ENCODE measurements at regions not wholly inside any gene's neighbourhood (a gene's known extent, or its start where the extent isn't known, plus 50 kb on each side); places are given as distances from the start of the nearest gene placed in this dataset.

DNA sequence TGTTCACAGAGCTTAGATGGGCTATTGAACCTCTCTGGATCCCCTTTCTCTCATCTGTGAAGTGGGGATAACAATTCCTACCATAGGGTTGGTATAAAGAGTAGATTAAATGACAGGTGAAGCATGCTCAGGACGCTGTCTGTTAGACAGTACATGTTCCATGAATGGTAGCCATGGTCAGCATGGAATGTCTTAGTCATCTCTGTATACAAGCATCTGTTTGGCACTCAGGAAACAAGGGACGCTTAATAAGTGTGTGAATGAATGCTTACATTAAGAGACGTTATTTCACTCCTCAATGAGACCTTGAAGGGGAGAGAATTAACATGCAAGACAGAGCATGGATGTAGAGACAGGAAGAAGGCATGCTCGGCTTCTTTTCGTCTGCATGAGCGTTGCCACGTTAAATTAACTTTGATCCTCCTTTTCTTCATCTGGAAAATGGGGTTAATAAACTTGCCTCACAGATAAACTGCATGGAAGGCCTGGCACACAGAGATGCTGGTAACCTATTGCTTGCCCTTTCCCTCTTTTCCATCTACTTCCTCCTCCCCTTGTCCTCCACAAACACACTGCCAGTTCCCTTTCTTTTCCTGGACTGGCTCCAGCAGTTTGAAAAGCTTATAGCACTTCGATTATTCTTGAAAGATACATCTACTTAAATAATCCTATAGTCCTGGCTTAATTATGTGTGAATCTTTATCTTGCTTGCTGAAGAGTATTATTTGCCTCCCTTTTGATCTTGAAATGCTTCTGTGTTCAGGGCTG, 267.2 kb upstream of the MTNR1B start:
- TF ChIP-seq EZH2 (IDR thresholded peaks at IDR 0.05) (no peak), POLR2AphosphoS5 (IDR thresholded peaks at IDR 0.05; ENCODE audit: borderline replicate concordance, low read depth, low read length) (no peak), FOXP2 (optimal IDR thresholded peaks at IDR 0.05; ENCODE audit: control extremely low read depth, extremely low read length, insufficient read depth) (no peak)

Data from SK-N-MC (cell line).